H9 (cell line): ENCODE measurements at regions not wholly inside any gene's neighbourhood (a gene's known extent, or its start where the extent isn't known, plus 50 kb on each side); places are given as distances from the start of the nearest gene placed in this dataset.

Experiments
- DNase-seq: peaks from one replicate; pipeline ENCODE4 v3.0.0-alpha.2; 2017
- H2AFZ ChIP-seq: one replicate; pipeline ENCODE4 v1.6.1; 2013; ENCODE audit warnings: mild to moderate bottlenecking, low read length, control low read depth, moderate library complexity
- H2AK5ac ChIP-seq: 2 replicates; pipeline ENCODE4 v1.6.1; 2013; ENCODE audit warnings: low read length, control low read depth, mixed read lengths; ENCODE audit not compliant: insufficient read length
- H2BK120ac ChIP-seq: one replicate; pipeline ENCODE4 v1.6.1; 2013; ENCODE audit warnings: low read depth, mild to moderate bottlenecking, low read length, control low read depth, inconsistent platforms; ENCODE audit not compliant: poor library complexity, severe bottlenecking
- H2BK12ac ChIP-seq: 2 replicates; pipeline ENCODE4 v1.6.1; 2013; ENCODE audit warnings: low read length, control low read depth, mixed read lengths, low read depth; ENCODE audit not compliant: insufficient read length
- H2BK15ac ChIP-seq: 2 replicates; pipeline ENCODE4 v1.6.1; 2013; ENCODE audit warnings: low read depth, low read length, control low read depth
- H2BK20ac ChIP-seq: one replicate; pipeline ENCODE4 v1.6.1; 2013; ENCODE audit warnings: low read depth, mild to moderate bottlenecking, low read length, control low read depth, inconsistent platforms; ENCODE audit not compliant: poor library complexity, severe bottlenecking
- H2BK5ac ChIP-seq: 2 replicates; pipeline ENCODE4 v1.6.1; 2013; ENCODE audit warnings: low read length, control low read depth, mixed read lengths; ENCODE audit not compliant: insufficient read length
- H3K14ac ChIP-seq: 2 replicates; pipeline ENCODE4 v1.6.1; 2013; ENCODE audit warnings: low read length, control low read depth; ENCODE audit not compliant: insufficient read depth
- H3K18ac ChIP-seq: 2 replicates; pipeline ENCODE4 v1.6.1; 2013; ENCODE audit warnings: low read depth, mild to moderate bottlenecking, mixed read lengths, low read length, control low read depth; ENCODE audit not compliant: insufficient read length
- H3K23ac ChIP-seq: 2 replicates; pipeline ENCODE4 v1.6.1; 2013; ENCODE audit warnings: low read length, control low read depth, mixed read lengths, low read depth; ENCODE audit not compliant: insufficient read length
- H3K23me2 ChIP-seq: 2 replicates; pipeline ENCODE4 v1.6.1; 2013; ENCODE audit warnings: low read depth, mild to moderate bottlenecking, mixed read lengths, low read length, control low read depth; ENCODE audit not compliant: insufficient read length, poor library complexity, severe bottlenecking
- H3K27ac ChIP-seq: 2 replicates; pipeline ENCODE4 v1.5.1; 2013; ENCODE audit warnings: low read length, control low read depth, mixed read lengths, low read depth; ENCODE audit not compliant: insufficient read length
- H3K27me3 ChIP-seq: 2 replicates; pipeline ENCODE4 v1.6.1; 2013; ENCODE audit warnings: low read length, control low read depth, inconsistent platforms; ENCODE audit not compliant: insufficient read depth
- H3K4ac ChIP-seq: 2 replicates; pipeline ENCODE4 v1.6.1; 2013; ENCODE audit warnings: low read depth, mild to moderate bottlenecking, control low read depth, inconsistent platforms, low read length, moderate library complexity
- H3K4me1 ChIP-seq: 2 replicates; pipeline ENCODE4 v1.6.1; 2013; ENCODE audit warnings: low read length, control low read depth, inconsistent platforms; ENCODE audit not compliant: insufficient read depth
- H3K4me2 ChIP-seq: 2 replicates; pipeline ENCODE4 v1.6.1; 2013; ENCODE audit warnings: low read length, control low read depth, mixed read lengths; ENCODE audit not compliant: insufficient read length, insufficient read depth
- H3K56ac ChIP-seq: 2 replicates; pipeline ENCODE4 v1.6.1; 2013; ENCODE audit warnings: low read depth, mild to moderate bottlenecking, mixed read lengths, low read length, control low read depth; ENCODE audit not compliant: insufficient read length
- H3K79me1 ChIP-seq: 2 replicates; pipeline ENCODE4 v1.6.1; 2013; ENCODE audit warnings: low read depth, mild to moderate bottlenecking, moderate library complexity, low read length, control low read depth, inconsistent platforms; ENCODE audit not compliant: insufficient read depth, poor library complexity, severe bottlenecking
- H3K79me2 ChIP-seq: 2 replicates; pipeline ENCODE4 v1.6.1; 2013; ENCODE audit warnings: low read length, control low read depth, inconsistent platforms; ENCODE audit not compliant: insufficient read depth
- H3K9ac ChIP-seq: 2 replicates; pipeline ENCODE4 v1.6.1; 2013; ENCODE audit warnings: low read length, control low read depth, mixed read lengths; ENCODE audit not compliant: insufficient read length; ENCODE audit errors: extremely low read depth
- H3K9me3 ChIP-seq: one replicate; pipeline ENCODE4 v1.6.1; 2013; ENCODE audit warnings: low read depth, low read length, inconsistent platforms; ENCODE audit not compliant: control insufficient read depth
- H3T11ph ChIP-seq: one replicate; pipeline ENCODE4 v1.6.1; 2013; ENCODE audit warnings: mild to moderate bottlenecking, low read length, control low read depth, inconsistent platforms
- H4K20me1 ChIP-seq: one replicate; pipeline ENCODE4 v1.6.1; 2013; ENCODE audit not compliant: control insufficient read depth, insufficient read length, insufficient read depth
- H4K5ac ChIP-seq: 2 replicates; pipeline ENCODE4 v1.6.1; 2013; ENCODE audit warnings: low read depth, mild to moderate bottlenecking, mixed read lengths, low read length, control low read depth; ENCODE audit not compliant: insufficient read length
- H4K8ac ChIP-seq: replicated peaks from 2 replicates; pipeline ENCODE4 v1.6.1; 2013; ENCODE audit warnings: low read length, control low read depth, mixed read lengths, low read depth; ENCODE audit not compliant: insufficient read length
- H4K91ac ChIP-seq: 2 replicates; pipeline ENCODE4 v1.6.1; 2013; ENCODE audit warnings: low read depth, mild to moderate bottlenecking, moderate library complexity, mixed read lengths, low read length, control low read depth; ENCODE audit not compliant: insufficient read length
- H3K27ac Mint-ChIP-seq, 3 experiments: 2 replicates in 2 of 3; 3 replicates in 1 of 3; pipeline ENCODE4 v1.8.0; 2020 to 2021; ENCODE audit warnings: mixed read lengths in 3 of 3, mild to moderate bottlenecking in 1 of 3, moderate library complexity in 1 of 3
- H3K27me3 Mint-ChIP-seq: 2 replicates; pipeline ENCODE4 v1.8.0; 2021; ENCODE audit warnings: low read depth, mild to moderate bottlenecking, moderate library complexity, mixed read lengths
- H3K36me3 Mint-ChIP-seq, 3 experiments: 2 replicates in 2 of 3; 3 replicates in 1 of 3; pipeline ENCODE4 v1.8.0; 2020 to 2021; ENCODE audit warnings: low read depth in 3 of 3, mixed read lengths in 3 of 3; ENCODE audit not compliant: insufficient read depth in 1 of 3
- H3K4me1 Mint-ChIP-seq, 2 experiments: 2 replicates each; pipeline ENCODE4 v1.8.0; 2020; ENCODE audit warnings: mixed read lengths in 2 of 2
- H3K4me3 Mint-ChIP-seq, 2 experiments: 2 replicates in 1 of 2; 3 replicates in 1 of 2; pipeline ENCODE4 v1.8.0; 2020 to 2021; ENCODE audit warnings: mild to moderate bottlenecking in 2 of 2, mixed read lengths in 2 of 2, moderate library complexity in 1 of 2
- H3K9me3 Mint-ChIP-seq, 2 experiments: 2 replicates in 1 of 2; 3 replicates in 1 of 2; pipeline ENCODE4 v1.8.0; 2020; ENCODE audit warnings: mild to moderate bottlenecking in 2 of 2, mixed read lengths in 2 of 2, moderate library complexity in 1 of 2
- CTCF ChIP-seq: fragments of 200-600 bp; sonication (generic); conservative IDR thresholded peaks from 3 replicates; pipeline ENCODE4 v1.8.0; 2021; ENCODE audit warnings: antibody characterized with exemption, mild to moderate bottlenecking
- whole genome bisulfite sequencing: extraction: QIAGEN DNeasy Blood & Tissue Kit; methylation state at CpG from one replicate; pipeline ENCODE4 v1.1.7; 2013; ENCODE audit warnings: missing lambda C conversion rate, low lambda C conversion rate, mixed read lengths; ENCODE audit not compliant: insufficient read length; ENCODE audit errors: extremely low coverage; 5-methylcytosine and 5-hydroxymethylcytosine counted together

GRCh38 chr15:92315144-92315543 is 78.5 kb upstream of the ST8SIA2 start:
- no CpG with 5 or more reads among the region's 4 CpGs for WGBS
- Histone ChIP-seq H4K8ac (no peak overlapping the region), H3K14ac (no peak overlapping the region), H2AK5ac (no peak overlapping the region), H4K20me1 (no peaks in the 10 kb centered on the region), H3K56ac (no peak overlapping the region), H2AFZ (no peak overlapping the region), H3K9ac (no peak overlapping the region), H4K91ac (no peak overlapping the region), H3K18ac (no peak overlapping the region), H2BK120ac (no peak overlapping the region), H3K79me1 (no peaks in the 10 kb centered on the region), H3K79me2 (no peaks in the 10 kb centered on the region), H3K27ac (no peak overlapping the region), H2BK5ac (no peak overlapping the region), H3K23me2 (no peaks in the 10 kb centered on the region), H3K4me2 (no peak overlapping the region), H3K9me3 (no peaks in the 10 kb centered on the region), H3T11ph (no peak overlapping the region), H2BK15ac (no peak overlapping the region), H2BK12ac (no peak overlapping the region), H3K4ac (no peak overlapping the region), H4K5ac (no peak overlapping the region), H3K4me1 (no peaks in the 10 kb centered on the region), H2BK20ac (no peak overlapping the region), H3K23ac (no peak overlapping the region), H3K27me3 (no peaks in the 10 kb centered on the region)
- DNase-seq = no peak
- Mint-ChIP-seq H3K4me3 (no peak overlapping the region), H3K9me3 (no peaks in the 10 kb centered on the region), H3K4me1 (peaks cover 4% of the 10 kb centered on the region in 2 experiments; a peak in 3 of 4 replicates), H3K27ac (no peak overlapping the region), H3K27me3 (peaks cover 3% of the 10 kb centered on the region), H3K36me3 (no peaks in the 10 kb centered on the region)
- TF ChIP-seq CTCF = no peak
